ENCODE measurements at regions not wholly inside any gene's neighbourhood (a gene's known extent, or its start where the extent isn't known, plus 50 kb on each side); places are given as distances from the start of the nearest gene placed in this dataset.

DNA sequence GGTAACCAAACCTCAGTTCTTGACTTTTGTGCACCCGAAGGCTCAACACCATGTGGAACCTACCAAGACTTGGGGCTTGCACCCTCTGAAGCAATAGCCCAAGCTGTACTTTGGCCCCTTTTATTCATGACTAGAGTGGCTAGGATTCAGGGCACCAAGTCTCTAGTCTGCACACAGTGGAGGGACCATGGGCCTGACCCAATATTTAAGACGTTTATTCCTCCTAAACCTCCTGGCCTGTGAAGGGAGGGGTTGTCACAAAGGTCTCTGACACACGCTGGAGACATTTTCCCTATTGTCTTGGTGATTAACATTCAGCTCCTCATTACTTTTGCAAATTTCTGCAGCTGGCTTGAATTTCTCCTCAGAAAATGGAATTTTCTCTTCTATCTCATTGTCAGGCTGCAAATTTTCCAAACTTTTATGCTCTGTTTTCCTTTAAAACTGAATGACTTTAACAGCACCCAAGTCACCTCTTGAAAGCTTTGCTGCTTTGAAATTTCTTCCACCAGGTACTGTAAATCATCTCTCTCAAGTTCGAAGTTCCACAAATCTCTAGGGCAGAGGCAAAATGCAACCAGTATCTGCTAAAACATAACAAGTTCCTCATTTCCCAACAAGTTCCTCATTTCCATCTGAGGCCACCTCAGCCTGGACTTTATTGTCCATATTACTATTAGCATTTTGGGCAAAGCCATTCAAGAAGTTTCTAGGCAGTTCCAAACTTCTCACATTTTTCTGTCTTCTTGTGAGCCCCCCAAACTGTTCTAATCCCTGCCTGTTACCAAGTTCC lies 481.4 kb upstream of the BTBD3 start:
- TF ChIP-seq, protein P1, sequence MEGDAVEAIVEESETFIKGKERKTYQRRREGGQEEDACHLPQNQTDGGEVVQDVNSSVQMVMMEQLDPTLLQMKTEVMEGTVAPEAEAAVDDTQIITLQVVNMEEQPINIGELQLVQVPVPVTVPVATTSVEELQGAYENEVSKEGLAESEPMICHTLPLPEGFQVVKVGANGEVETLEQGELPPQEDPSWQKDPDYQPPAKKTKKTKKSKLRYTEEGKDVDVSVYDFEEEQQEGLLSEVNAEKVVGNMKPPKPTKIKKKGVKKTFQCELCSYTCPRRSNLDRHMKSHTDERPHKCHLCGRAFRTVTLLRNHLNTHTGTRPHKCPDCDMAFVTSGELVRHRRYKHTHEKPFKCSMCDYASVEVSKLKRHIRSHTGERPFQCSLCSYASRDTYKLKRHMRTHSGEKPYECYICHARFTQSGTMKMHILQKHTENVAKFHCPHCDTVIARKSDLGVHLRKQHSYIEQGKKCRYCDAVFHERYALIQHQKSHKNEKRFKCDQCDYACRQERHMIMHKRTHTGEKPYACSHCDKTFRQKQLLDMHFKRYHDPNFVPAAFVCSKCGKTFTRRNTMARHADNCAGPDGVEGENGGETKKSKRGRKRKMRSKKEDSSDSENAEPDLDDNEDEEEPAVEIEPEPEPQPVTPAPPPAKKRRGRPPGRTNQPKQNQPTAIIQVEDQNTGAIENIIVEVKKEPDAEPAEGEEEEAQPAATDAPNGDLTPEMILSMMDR (IDR thresholded peaks at IDR 0.05; ENCODE audit: control extremely low read depth in 1 of 3, insufficient read depth in 1 of 3, low read depth in 1 of 3, low read length in 3 of 3) = no peak
- TF ChIP-seq EZH2 (IDR thresholded peaks at IDR 0.05; ENCODE audit: low read depth, low read length, severe bottlenecking) (no peak), TEAD4 (IDR thresholded peaks at IDR 0.05; ENCODE audit: low read depth, low read length) (no peak), TAF1 (IDR thresholded peaks at IDR 0.05; ENCODE audit: low read depth, low read length) (no peak), MAFK (IDR thresholded peaks at IDR 0.05; ENCODE audit: low read depth, low read length) (no peak)
- TF ChIP-seq, protein P2, sequence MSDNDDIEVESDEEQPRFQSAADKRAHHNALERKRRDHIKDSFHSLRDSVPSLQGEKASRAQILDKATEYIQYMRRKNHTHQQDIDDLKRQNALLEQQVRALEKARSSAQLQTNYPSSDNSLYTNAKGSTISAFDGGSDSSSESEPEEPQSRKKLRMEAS (IDR thresholded peaks at IDR 0.05) = no peak

Measured in H1 (cell line).